T-helper 17 cell (primary cell): ENCODE measurements at regions not wholly inside any gene's neighbourhood (a gene's known extent, or its start where the extent isn't known, plus 50 kb on each side); places are given as distances from the start of the nearest gene placed in this dataset.
"Not testable (repeated sequence)": the region's sequence is repeated elsewhere in the genome, so short reads cannot be mapped to it uniquely, and the experiment has no call there.

Experiments used
- ATAC-seq: fragments of 150-1000 bp; cut with Tn5 transposase; 2 replicates; pipeline ENCODE4 v1.10.0; 2021; ENCODE audit warnings: mild to moderate bottlenecking, moderate library complexity
- DNase-seq, 3 donors: peaks; one replicate each; pipeline versions ENCODE4 v3.0.0 to v3.0.0-alpha.2; 2020 to 2021
- H3K9me3 ChIP-seq: one replicate; pipeline ENCODE4 v1.7.0; 2013; ENCODE audit warnings: low read length, mild to moderate bottlenecking; ENCODE audit not compliant: control insufficient read depth, poor library complexity, severe bottlenecking
- H3K27ac Mint-ChIP-seq: one replicate; pipeline ENCODE4 v1.8.0; 2022; ENCODE audit warnings: mild to moderate bottlenecking, moderate library complexity, mixed read lengths
- H3K27me3 Mint-ChIP-seq: one replicate; pipeline ENCODE4 v1.8.0; 2022; ENCODE audit warnings: mixed read lengths
- H3K36me3 Mint-ChIP-seq: one replicate; pipeline ENCODE4 v1.8.0; 2022; ENCODE audit warnings: low read depth, mixed read lengths
- H3K4me1 Mint-ChIP-seq: one replicate; pipeline ENCODE4 v1.8.0; 2022; ENCODE audit warnings: mild to moderate bottlenecking, mixed read lengths
- H3K4me3 Mint-ChIP-seq: one replicate; pipeline ENCODE4 v1.8.0; 2022; ENCODE audit warnings: mild to moderate bottlenecking, moderate library complexity, mixed read lengths

GRCh38 chr5:92144824-92145223 is 761.7 kb upstream of the ARRDC3 start:
- H3K4me3 Mint-ChIP-seq = no peak overlapping the region
- H3K36me3 Mint-ChIP-seq = no peaks in the 10 kb centered on the region
- ATAC-seq (no peak), DNase-seq (no peak)
- no peaks in the 10 kb centered on the region for H3K4me1 Mint-ChIP-seq
- no peak overlapping the region for H3K27ac Mint-ChIP-seq
- H3K9me3 ChIP-seq = no peaks in the 10 kb centered on the region
- no peaks in the 10 kb centered on the region for H3K27me3 Mint-ChIP-seq

- not testable (repeated sequence) for H3K27me3 Mint-ChIP-seq, H3K9me3 ChIP-seq, DNase-seq, ATAC-seq, H3K27ac Mint-ChIP-seq, H3K36me3 Mint-ChIP-seq, H3K4me1 Mint-ChIP-seq, H3K4me3 Mint-ChIP-seq
These were observed 749.3 kb upstream of the ARRDC3 start for GRCh38 chr5:92132294-92132908.

- no peaks in the 10 kb centered on the region for H3K9me3 ChIP-seq
- Mint-ChIP-seq H3K27ac (no peak overlapping the region), H3K36me3 (no peaks in the 10 kb centered on the region), H3K4me1 (no peaks in the 10 kb centered on the region), H3K27me3 (no peaks in the 10 kb centered on the region), H3K4me3 (no peak overlapping the region)
- ATAC-seq (no peak), DNase-seq (no peak)
These were observed 743.1 kb upstream of the ARRDC3 start for GRCh38 chr5:92126182-92126581.

- ATAC-seq (no peak), DNase-seq (no peak)
- Mint-ChIP-seq H3K4me3 (no peak overlapping the region), H3K4me1 (no peaks in the 10 kb centered on the region), H3K27me3 (no peaks in the 10 kb centered on the region), H3K27ac (no peak overlapping the region), H3K36me3 (no peaks in the 10 kb centered on the region)
- no peaks in the 10 kb centered on the region for H3K9me3 ChIP-seq
These were observed 736.0 kb upstream of the ARRDC3 start for GRCh38 chr5:92119110-92119509.

- ATAC-seq (no peak), DNase-seq (no peak)
- H3K9me3 ChIP-seq = no peaks in the 10 kb centered on the region
- Mint-ChIP-seq H3K36me3 (no peaks in the 10 kb centered on the region), H3K27ac (no peak overlapping the region), H3K4me3 (no peak overlapping the region), H3K27me3 (no peaks in the 10 kb centered on the region), H3K4me1 (no peaks in the 10 kb centered on the region)
These were observed 723.7 kb upstream of the ARRDC3 start for GRCh38 chr5:92106808-92107207.

GRCh38 chr5:92104126-92104525 is 721.0 kb upstream of the ARRDC3 start:
- no peaks in the 10 kb centered on the region for H3K9me3 ChIP-seq
- ATAC-seq (no peak), DNase-seq (no peak)
- H3K4me1 Mint-ChIP-seq = no peaks in the 10 kb centered on the region
- H3K4me3 Mint-ChIP-seq = no peak overlapping the region
- no peak overlapping the region for H3K27ac Mint-ChIP-seq
- H3K27me3 Mint-ChIP-seq = no peaks in the 10 kb centered on the region
- H3K36me3 Mint-ChIP-seq = no peaks in the 10 kb centered on the region

GRCh38 chr5:92102313-92102712 is 719.2 kb upstream of the ARRDC3 start:
- no peaks in the 10 kb centered on the region for H3K27me3 Mint-ChIP-seq
- no peak for ATAC-seq
- H3K27ac Mint-ChIP-seq = no peak overlapping the region
- no peaks in the 10 kb centered on the region for H3K36me3 Mint-ChIP-seq
- H3K9me3 ChIP-seq = no peaks in the 10 kb centered on the region
- H3K4me1 Mint-ChIP-seq = no peaks in the 10 kb centered on the region
- no peak for DNase-seq
- no peak overlapping the region for H3K4me3 Mint-ChIP-seq

- no peak overlapping the region for H3K4me3 Mint-ChIP-seq
- no peak overlapping the region for H3K27ac Mint-ChIP-seq
- ATAC-seq = no peak
- no peaks in the 10 kb centered on the region for H3K4me1 Mint-ChIP-seq
- no peaks in the 10 kb centered on the region for H3K27me3 Mint-ChIP-seq
- no peaks in the 10 kb centered on the region for H3K9me3 ChIP-seq
- H3K36me3 Mint-ChIP-seq = no peaks in the 10 kb centered on the region
- DNase-seq = no peak
These were observed 709.1 kb upstream of the ARRDC3 start for GRCh38 chr5:92092239-92092638.

- Mint-ChIP-seq H3K4me1 (no peaks in the 10 kb centered on the region), H3K27ac (no peak overlapping the region), H3K4me3 (no peak overlapping the region), H3K36me3 (no peaks in the 10 kb centered on the region), H3K27me3 (no peaks in the 10 kb centered on the region)
- H3K9me3 ChIP-seq = no peaks in the 10 kb centered on the region
- DNase-seq = no peak
- no peak for ATAC-seq
These were observed 703.1 kb upstream of the ARRDC3 start for GRCh38 chr5:92086059-92086811.

GRCh38 chr5:92081958-92082712 is 699.0 kb upstream of the ARRDC3 start:
- H3K27ac Mint-ChIP-seq = no peak overlapping the region
- no peak overlapping the region for H3K4me3 Mint-ChIP-seq
- no peaks in the 10 kb centered on the region for H3K4me1 Mint-ChIP-seq
- ATAC-seq (no peak), DNase-seq (no peak)
- H3K27me3 Mint-ChIP-seq = no peaks in the 10 kb centered on the region
- H3K9me3 ChIP-seq = no peaks in the 10 kb centered on the region
- H3K36me3 Mint-ChIP-seq = no peaks in the 10 kb centered on the region

GRCh38 chr5:92070786-92071185 is 687.7 kb upstream of the ARRDC3 start:
- Mint-ChIP-seq H3K27ac (no peak overlapping the region), H3K4me3 (no peak overlapping the region), H3K4me1 (no peaks in the 10 kb centered on the region), H3K27me3 (no peaks in the 10 kb centered on the region), H3K36me3 (no peaks in the 10 kb centered on the region)
- DNase-seq = no peak
- ATAC-seq = no peak
- no peaks in the 10 kb centered on the region for H3K9me3 ChIP-seq

GRCh38 chr5:92064993-92065392 is 681.9 kb upstream of the ARRDC3 start:
- H3K4me1 Mint-ChIP-seq = no peaks in the 10 kb centered on the region
- ATAC-seq (no peak), DNase-seq (no peak)
- no peaks in the 10 kb centered on the region for H3K27me3 Mint-ChIP-seq
- no peaks in the 10 kb centered on the region for H3K9me3 ChIP-seq
- H3K36me3 Mint-ChIP-seq = no peaks in the 10 kb centered on the region
- no peak overlapping the region for H3K27ac Mint-ChIP-seq
- H3K4me3 Mint-ChIP-seq = no peak overlapping the region

- no peak overlapping the region for H3K4me3 Mint-ChIP-seq
- ATAC-seq = no peak
- no peaks in the 10 kb centered on the region for H3K4me1 Mint-ChIP-seq
- H3K36me3 Mint-ChIP-seq = no peaks in the 10 kb centered on the region
- no peak for DNase-seq
- no peak overlapping the region for H3K27ac Mint-ChIP-seq
- no peaks in the 10 kb centered on the region for H3K9me3 ChIP-seq
- no peaks in the 10 kb centered on the region for H3K27me3 Mint-ChIP-seq
These were observed 668.6 kb upstream of the ARRDC3 start for GRCh38 chr5:92051741-92052140.
